GM19238 (cell line): ENCODE measurements at regions not wholly inside any gene's neighbourhood (a gene's known extent, or its start where the extent isn't known, plus 50 kb on each side); places are given as distances from the start of the nearest gene placed in this dataset.
"Not testable (repeated sequence)": the region's sequence is repeated elsewhere in the genome, so short reads cannot be mapped to it uniquely, and the experiment has no call there.

Experiments used
- DNase-seq: peaks from one replicate; pipeline ENCODE4 v3.0.0; 2011; ENCODE audit warnings: low spot score; ENCODE audit not compliant: insufficient read length

- DNase-seq: no peak
Observed at GRCh38 chr5:87754009-87754757, 341.5 kb upstream of the CCNH start.

GRCh38 chr5:87752362-87752761, 339.6 kb upstream of the CCNH start:
- no peak for DNase-seq

- DNase-seq: no peak
Observed at GRCh38 chr5:87751824-87752223, 339.1 kb upstream of the CCNH start.

- DNase-seq: no peak
Observed at GRCh38 chr5:87746891-87747377, 334.2 kb upstream of the CCNH start.

GRCh38 chr5:87746341-87746740, 333.6 kb upstream of the CCNH start:
- no peak for DNase-seq

GRCh38 chr5:87741881-87742280, 329.2 kb upstream of the CCNH start:
- no peak for DNase-seq

- no peak for DNase-seq
Observed at GRCh38 chr5:87735923-87736322, 323.2 kb upstream of the CCNH start.

- no peak for DNase-seq
Observed at GRCh38 chr5:87733897-87734296, 321.2 kb upstream of the CCNH start.

GRCh38 chr5:87732875-87733768, 320.4 kb upstream of the CCNH start:
- no peak for DNase-seq

- DNase-seq: no peak
Observed at GRCh38 chr5:87729781-87730180, 317.1 kb upstream of the CCNH start.

GRCh38 chr5:87722286-87722685, 309.6 kb upstream of the CCNH start:
- DNase-seq: no peak

- DNase-seq: not testable (repeated sequence)
Observed at GRCh38 chr5:87718224-87718925, 305.6 kb upstream of the CCNH start.

- DNase-seq: no peak
Observed at GRCh38 chr5:87717761-87718160, 305.0 kb upstream of the CCNH start.

- DNase-seq: no peak
Observed at GRCh38 chr5:87705876-87706275, 293.1 kb upstream of the CCNH start.

GRCh38 chr5:87686975-87687374, 274.2 kb upstream of the CCNH start:
- no peak for DNase-seq

GRCh38 chr5:87686018-87686417, 273.3 kb upstream of the CCNH start:
- DNase-seq: no peak

- DNase-seq: no peak
Observed at GRCh38 chr5:87674235-87674634, 261.5 kb upstream of the CCNH start.

- DNase-seq: no peak
Observed at GRCh38 chr5:87671146-87671545, 258.4 kb upstream of the CCNH start.

- DNase-seq: no peak
Observed at GRCh38 chr5:87665166-87665565, 252.4 kb upstream of the CCNH start.

- DNase-seq: no peak
Observed at GRCh38 chr5:87661784-87662566, 249.2 kb upstream of the CCNH start.

- DNase-seq: no peak
Observed at GRCh38 chr5:87653242-87653641, 240.5 kb upstream of the CCNH start.
